ENCODE measurements at regions not wholly inside any gene's neighbourhood (a gene's known extent, or its start where the extent isn't known, plus 50 kb on each side); places are given as distances from the start of the nearest gene placed in this dataset.
"Not testable (repeated sequence)": the region's sequence is repeated elsewhere in the genome, so short reads cannot be mapped to it uniquely, and the experiment has no call there.

- Histone ChIP-seq H3K27me3 (replicated peaks; ENCODE audit: control insufficient read depth, insufficient read depth, low read length) (no peaks in the 10 kb centered on the region), H3K4me3 (replicated peaks; ENCODE audit: low read depth, low read length) (no peak overlapping the region), H3K36me3 (ENCODE audit: control insufficient read depth, insufficient read depth, low read length) (no peaks in the 10 kb centered on the region)
- TF ChIP-seq CTCF (IDR thresholded peaks at IDR 0.05; ENCODE audit: insufficient read depth, low read length, poor library complexity, severe bottlenecking) = no peak
- DNase-seq (ENCODE audit: extremely low read depth, insufficient read length) = no peak
Measured at GRCh38 chr2:226461981-226462380, 337.6 kb downstream of the IRS1 start.

- DNase-seq (ENCODE audit: extremely low read depth, insufficient read length); H3K27me3 ChIP-seq (replicated peaks; ENCODE audit: control insufficient read depth, insufficient read depth, low read length); H3K4me3 ChIP-seq (replicated peaks; ENCODE audit: low read depth, low read length); H3K36me3 ChIP-seq (ENCODE audit: control insufficient read depth, insufficient read depth, low read length): not testable (repeated sequence)
Measured at GRCh38 chr2:226456144-226456543, 343.5 kb downstream of the IRS1 start.

GRCh38 chr2:226452768-226453167 lies 346.9 kb downstream of the IRS1 start:
- Histone ChIP-seq H3K4me3 (replicated peaks; ENCODE audit: low read depth, low read length) (no peak overlapping the region), H3K27me3 (replicated peaks; ENCODE audit: control insufficient read depth, insufficient read depth, low read length) (no peaks in the 10 kb centered on the region; the same call in 1 of the 2 replicates), H3K36me3 (ENCODE audit: control insufficient read depth, insufficient read depth, low read length) (no peaks in the 10 kb centered on the region)
- no peak for TF ChIP-seq CTCF (IDR thresholded peaks at IDR 0.05; ENCODE audit: insufficient read depth, low read length, poor library complexity, severe bottlenecking)
- DNase-seq (ENCODE audit: extremely low read depth, insufficient read length) = no peak

GRCh38 chr2:226451486-226451885 lies 348.1 kb downstream of the IRS1 start:
- no peak for DNase-seq (ENCODE audit: extremely low read depth, insufficient read length)
- Histone ChIP-seq H3K4me3 (replicated peaks; ENCODE audit: low read depth, low read length) (no peak overlapping the region), H3K36me3 (ENCODE audit: control insufficient read depth, insufficient read depth, low read length) (no peaks in the 10 kb centered on the region), H3K27me3 (replicated peaks; ENCODE audit: control insufficient read depth, insufficient read depth, low read length) (no peaks in the 10 kb centered on the region; the same call in 1 of the 2 replicates)
- no peak for TF ChIP-seq CTCF (IDR thresholded peaks at IDR 0.05; ENCODE audit: insufficient read depth, low read length, poor library complexity, severe bottlenecking)

GRCh38 chr2:226450141-226450540 lies 349.5 kb downstream of the IRS1 start:
- Histone ChIP-seq H3K36me3 (ENCODE audit: control insufficient read depth, insufficient read depth, low read length) (no peaks in the 10 kb centered on the region), H3K4me3 (replicated peaks; ENCODE audit: low read depth, low read length) (no peak overlapping the region), H3K27me3 (replicated peaks; ENCODE audit: control insufficient read depth, insufficient read depth, low read length) (no peaks in the 10 kb centered on the region; the same call in 1 of the 2 replicates)
- DNase-seq (ENCODE audit: extremely low read depth, insufficient read length) = no peak
- no peak for TF ChIP-seq CTCF (IDR thresholded peaks at IDR 0.05; ENCODE audit: insufficient read depth, low read length, poor library complexity, severe bottlenecking)

- Histone ChIP-seq H3K4me3 (replicated peaks; ENCODE audit: low read depth, low read length) (no peak overlapping the region), H3K27me3 (replicated peaks; ENCODE audit: control insufficient read depth, insufficient read depth, low read length) (no peaks in the 10 kb centered on the region), H3K36me3 (ENCODE audit: control insufficient read depth, insufficient read depth, low read length) (no peaks in the 10 kb centered on the region)
- no peak for TF ChIP-seq CTCF (IDR thresholded peaks at IDR 0.05; ENCODE audit: insufficient read depth, low read length, poor library complexity, severe bottlenecking)
- no peak for DNase-seq (ENCODE audit: extremely low read depth, insufficient read length)
Measured at GRCh38 chr2:226447338-226448300, 352.0 kb downstream of the IRS1 start.

Data from GM06990 (cell line).